HEK293 (cell line): ENCODE measurements at regions not wholly inside any gene's neighbourhood (a gene's known extent, or its start where the extent isn't known, plus 50 kb on each side); places are given as distances from the start of the nearest gene placed in this dataset.
"Not testable (repeated sequence)": the region's sequence is repeated elsewhere in the genome, so short reads cannot be mapped to it uniquely, and the experiment has no call there.

Source experiments
- ZNF561 ChIP-seq: fragments of 450-650 bp; IDR thresholded peaks from 2 replicates; pipeline ENCODE4 v1.5.1; 2018; ENCODE audit warnings: missing biosample characterization, missing genetic modification characterization, borderline replicate concordance
- TF ChIP-seq, protein P1 (sequence below): fragments of 450-650 bp; formaldehyde crosslinking; IDR thresholded peaks from 2 replicates; pipeline ENCODE4 v1.5.1; 2016; ENCODE audit warnings: missing biosample characterization, missing genetic modification characterization, low read depth

- not testable (repeated sequence) for TF ChIP-seq ZNF561 (tag by site-specific recombination)
- TF ChIP-seq, protein P1, sequence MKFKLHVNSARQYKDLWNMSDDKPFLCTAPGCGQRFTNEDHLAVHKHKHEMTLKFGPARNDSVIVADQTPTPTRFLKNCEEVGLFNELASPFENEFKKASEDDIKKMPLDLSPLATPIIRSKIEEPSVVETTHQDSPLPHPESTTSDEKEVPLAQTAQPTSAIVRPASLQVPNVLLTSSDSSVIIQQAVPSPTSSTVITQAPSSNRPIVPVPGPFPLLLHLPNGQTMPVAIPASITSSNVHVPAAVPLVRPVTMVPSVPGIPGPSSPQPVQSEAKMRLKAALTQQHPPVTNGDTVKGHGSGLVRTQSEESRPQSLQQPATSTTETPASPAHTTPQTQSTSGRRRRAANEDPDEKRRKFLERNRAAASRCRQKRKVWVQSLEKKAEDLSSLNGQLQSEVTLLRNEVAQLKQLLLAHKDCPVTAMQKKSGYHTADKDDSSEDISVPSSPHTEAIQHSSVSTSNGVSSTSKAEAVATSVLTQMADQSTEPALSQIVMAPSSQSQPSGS (tag by site-specific recombination) = not testable (repeated sequence)
These were observed 848.6 kb downstream of the DIPK2A start for GRCh38 chr3:144820232-144820631.
